RKO (cell line): ENCODE measurements at regions not wholly inside any gene's neighbourhood (a gene's known extent, or its start where the extent isn't known, plus 50 kb on each side); places are given as distances from the start of the nearest gene placed in this dataset.
A peak's percentile ranks its signal among the peaks of the same experiment; 100 is the strongest.

Experiments used
- DNase-seq: peaks from one replicate; pipeline ENCODE4 v3.0.0-alpha.2; 2016; ENCODE audit warnings: low spot score

DNA sequence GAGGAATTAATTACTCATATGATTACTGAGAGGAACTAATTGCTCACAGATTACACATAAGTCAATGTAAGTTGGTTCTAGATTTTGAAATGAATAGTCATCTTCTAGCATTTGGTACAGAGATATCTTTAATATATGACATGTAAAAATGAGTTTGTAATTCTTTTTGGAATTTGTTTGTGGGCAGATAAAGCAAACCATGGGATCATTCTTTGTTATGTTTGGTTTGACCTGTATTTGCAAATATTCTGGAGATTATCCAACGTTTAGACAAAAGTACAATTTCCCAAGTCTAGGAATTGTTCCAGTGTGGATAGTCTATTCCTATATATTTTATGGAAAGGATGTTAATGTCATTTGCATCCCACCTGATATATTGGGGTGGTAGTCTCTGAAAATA is 309.6 kb upstream of the EDNRB start:
- no peak for DNase-seq

DNA sequence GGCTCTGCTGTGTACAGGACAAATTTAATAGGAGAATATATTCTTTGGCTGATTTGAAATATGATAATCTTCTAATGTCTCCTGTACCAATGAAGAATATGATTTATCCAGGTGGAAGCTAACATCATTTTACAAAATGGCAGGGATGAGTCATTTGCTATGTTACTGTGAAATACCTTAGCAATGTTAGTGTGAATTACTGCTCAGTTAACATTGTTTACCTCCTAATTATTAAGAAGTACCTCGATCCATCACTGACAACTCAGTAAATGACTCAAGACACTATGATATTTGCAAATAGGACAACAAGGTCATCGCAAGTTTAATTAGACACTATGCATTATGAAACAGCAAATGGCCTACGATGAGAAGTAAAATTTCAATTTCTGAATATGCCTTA is 309.1 kb upstream of the EDNRB start:
- DNase-seq: no peak

DNA sequence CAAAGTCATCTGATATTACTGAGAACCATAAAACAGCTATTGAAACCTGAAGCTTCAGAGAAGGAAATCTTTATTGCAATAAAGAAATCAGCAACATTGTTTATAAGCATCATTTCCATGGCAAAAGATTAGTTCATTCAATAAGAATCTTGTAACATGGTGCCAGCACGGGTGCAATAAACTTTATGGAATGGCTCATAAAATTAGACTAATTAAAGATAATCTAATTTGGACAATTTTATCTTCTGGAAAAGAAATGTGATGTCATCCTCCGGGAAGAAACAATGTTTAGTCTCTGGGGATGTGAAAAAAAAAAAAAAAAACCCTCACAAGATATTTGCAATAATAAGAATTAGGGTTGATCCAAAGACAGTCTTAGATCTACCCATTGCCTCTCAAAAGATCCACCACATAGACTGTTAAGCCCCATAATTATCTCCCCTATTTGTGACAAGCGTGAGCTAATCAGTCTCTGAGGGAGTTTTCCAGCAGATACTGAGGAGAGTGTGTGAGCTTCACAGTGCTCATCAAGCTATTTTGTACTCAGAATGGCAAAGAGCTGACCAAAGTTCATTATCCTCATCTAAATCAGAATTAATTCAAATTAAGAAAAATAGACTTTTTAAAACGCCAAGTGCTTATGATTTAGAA is 297.0 kb upstream of the EDNRB start:
- no peak for DNase-seq

DNA sequence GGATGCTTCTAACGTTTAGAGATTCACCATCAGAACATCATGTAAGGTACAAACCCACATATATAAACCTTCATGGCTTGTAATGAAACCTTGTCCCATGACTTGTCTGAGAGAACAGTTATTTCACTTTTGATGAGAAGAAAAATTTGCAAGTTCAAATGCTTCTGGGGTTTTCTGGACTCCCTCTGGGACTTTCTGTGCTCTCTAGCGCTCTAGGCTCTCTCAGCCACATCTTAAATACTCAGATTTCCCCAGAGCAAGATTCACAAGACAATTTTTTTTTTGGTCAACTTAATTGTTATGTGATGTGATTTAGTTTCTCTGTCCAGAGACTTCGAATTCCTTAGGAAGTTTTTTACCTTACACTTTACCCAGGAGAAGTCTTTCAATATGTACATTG is 282.8 kb upstream of the EDNRB start:
- DNase-seq: no peak

DNA sequence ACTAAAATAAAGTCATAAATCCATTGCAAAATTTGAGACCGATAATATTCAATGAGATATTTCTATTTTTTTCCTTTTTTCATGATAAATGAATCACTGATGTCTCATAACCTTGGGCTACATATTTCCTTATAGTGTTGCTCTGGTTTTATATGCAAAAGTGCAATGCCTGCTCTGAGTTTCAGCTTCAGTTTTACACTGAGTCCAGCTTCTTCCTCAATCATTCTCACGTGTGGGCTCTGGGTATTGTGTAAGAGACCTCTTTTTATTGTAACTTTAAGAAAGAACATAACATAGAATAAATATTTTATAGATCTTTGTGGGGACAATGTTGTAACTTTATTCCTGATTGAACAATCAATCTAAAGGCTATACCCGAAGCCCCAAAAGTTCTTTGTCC is 280.2 kb upstream of the EDNRB start:
- DNase-seq: no peak

DNA sequence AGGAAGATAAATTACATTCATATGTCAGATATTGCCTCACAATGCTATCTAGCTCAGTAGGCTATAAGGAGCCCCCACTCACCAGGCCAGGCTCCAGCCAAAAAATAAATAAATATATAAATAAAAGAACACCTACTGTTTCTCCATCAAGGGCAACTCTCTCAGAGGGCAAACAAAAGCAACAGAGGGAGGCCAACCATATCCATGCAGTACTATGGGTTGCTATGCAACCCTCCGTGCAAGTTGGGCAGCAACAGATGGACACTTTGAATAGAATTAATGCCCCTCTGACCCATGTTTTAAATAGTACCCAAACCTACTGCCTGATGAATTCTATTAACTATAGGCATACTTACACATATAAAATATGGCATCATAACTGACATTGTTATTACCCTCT is 279.8 kb upstream of the EDNRB start:
- no peak for DNase-seq

DNA sequence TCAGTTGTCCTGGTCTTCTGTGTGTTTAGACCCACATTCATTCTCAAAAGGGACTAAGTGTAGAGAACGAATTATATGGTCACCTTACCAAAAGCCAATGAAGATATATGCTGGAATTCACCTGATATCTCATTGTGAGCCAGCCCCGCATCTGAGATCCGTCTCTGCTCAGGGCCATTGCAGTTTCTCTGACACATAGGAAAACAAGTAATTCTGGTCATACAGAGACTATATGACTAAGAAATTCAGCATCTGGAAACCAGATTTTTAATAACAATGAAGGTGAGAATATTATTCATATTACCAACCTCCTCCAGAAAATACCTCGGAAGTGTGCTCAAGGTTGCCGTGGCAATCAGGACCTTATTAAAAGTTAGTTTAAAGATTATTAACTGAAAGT is 278.6 kb upstream of the EDNRB start:
- no peak for DNase-seq

DNA sequence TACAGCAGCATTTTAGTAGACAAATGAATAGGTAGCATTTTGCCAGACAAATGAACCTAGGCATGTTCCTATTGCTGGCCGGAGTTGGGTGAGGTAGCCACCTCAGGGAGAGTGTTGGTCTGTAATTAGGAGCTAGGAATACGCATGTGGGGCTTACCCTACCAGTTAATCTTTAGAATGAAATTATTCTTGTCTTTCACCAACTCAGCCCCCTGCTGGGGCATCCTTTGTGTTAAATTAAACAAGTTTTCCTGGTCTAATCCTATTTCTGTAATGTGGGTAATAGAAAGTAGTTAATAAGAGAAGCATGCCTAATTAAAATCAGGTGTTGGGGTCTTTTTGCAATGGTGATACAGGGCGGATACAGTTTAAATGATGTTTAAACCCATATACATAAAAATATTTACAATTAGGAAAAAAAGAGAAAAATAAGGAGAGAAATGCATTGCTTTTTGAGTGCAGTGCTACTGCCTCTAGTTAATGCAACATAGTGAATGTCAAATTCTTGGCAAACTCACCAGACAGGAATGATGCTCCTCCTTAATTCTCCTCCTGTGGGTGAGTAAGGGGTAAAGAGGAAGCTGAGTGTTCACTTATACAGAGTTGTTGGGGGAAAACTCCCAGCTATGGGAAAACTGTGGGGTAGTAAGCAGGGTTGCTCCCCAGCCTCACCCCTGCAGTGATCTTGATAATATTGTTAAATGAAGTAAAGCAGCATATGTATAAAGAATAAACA is 276.4 kb upstream of the EDNRB start:
- DNase-seq: no peak

DNA sequence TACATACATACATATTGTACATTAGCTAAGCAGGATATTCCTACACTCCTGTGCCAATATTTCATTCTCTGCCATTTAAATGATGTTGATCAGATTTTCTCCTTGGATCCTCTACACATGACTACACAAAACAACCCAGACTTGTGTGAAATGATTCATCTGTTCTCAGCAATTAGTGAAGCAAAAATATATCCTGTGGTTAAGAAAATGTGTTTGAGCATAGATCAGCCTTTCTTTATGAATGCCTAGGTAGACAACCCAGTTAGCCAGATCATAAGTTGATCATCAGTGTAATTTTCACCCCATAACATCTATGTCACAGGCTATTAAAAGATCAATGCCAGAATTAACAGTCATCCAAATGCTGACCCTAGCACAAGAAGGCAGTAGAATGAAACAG is 275.2 kb upstream of the EDNRB start:
- DNase-seq: no peak

DNA sequence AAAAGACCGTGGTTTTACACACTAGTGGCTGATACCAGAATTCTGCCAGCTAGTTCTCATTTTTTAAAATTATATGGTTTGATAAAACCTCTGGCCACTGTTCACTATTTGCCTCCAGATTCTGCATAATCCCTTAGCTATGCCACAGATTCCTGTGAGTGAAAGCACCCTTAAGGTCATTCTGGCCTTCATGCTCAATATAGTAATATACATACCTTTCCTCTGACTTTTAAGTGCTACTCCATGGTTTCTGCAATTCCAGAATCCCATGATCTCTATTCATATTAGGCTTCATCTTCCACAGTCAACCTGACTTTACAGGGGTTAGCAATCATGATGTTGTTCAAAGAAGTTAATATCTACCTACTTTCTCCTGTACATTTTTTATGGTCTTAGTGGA is 274.1 kb upstream of the EDNRB start:
- no peak for DNase-seq

DNA sequence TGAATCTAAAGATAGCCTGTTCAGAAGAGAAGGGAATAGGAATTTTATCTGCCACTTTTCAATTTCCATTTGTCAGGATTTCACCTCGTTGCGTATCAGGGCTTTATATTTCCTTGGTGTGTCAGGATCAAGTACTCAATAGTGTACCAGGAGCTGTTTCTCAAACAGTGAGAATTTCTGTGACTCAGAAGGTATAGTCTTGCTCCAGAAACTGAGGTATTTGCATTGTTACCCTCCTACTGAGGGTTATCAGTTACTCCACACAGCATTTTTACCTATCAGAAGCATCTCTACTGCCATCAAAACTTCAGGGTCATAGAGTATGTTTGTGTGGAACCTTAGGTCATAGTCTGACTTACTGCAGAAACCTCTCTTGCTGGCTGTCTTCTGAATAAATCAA is 271.7 kb upstream of the EDNRB start:
- no peak for DNase-seq

DNA sequence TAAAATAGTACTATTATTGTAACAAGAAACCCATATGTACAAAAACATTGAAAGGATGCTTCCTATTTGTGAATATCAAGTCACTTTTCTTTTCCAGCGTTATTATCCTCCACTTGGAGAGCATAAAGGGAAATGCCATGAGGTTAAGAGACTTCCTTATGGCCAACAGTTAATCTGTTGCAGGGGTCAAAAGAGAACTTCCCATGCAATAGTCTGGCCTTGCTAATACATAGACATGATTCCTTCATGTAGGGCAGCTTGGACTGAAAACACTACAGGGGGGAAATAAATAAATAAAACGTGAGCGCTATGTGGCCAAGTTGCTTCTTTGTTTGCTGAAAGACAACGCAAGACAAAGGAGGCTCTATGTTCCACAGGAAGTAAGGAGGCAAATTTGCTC is 269.1 kb upstream of the EDNRB start:
- no peak for DNase-seq

DNA sequence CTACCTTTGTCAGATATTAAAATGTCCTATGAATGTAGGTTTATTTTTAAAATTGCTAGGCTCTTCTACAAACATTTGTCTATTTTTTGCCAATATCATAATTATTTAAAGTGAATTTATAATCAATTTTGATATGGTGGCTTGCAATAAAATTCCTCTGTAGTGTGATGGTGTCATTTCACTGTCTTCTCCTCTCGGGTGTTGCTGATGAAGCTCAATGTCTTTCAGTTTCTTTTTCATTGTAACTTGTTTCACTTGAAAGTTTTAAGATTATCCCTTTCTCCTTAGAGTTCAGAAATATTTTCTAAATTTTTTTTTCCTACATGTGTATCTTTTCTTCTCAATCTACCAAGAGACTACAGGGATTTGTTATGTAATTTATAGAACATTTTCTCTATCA is 267.1 kb upstream of the EDNRB start:
- DNase-seq: no peak

DNA sequence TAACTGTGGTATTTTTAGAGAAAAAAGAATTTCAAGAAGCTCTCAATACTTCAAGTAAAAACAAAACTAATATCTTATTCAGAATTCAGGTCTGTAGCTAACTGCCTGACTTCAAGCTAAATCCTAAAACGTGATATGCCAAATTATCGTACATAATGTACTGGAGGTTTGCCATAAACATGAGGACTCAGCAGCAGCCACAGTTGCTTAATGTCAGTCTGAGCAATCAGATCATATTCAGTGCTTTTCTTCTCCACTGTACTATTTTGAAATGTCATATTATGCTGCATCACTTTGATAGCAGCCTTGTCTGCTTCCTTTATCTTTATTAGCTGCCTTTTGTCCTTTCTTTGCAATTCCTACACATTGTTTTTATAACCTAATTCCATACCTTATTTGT is 265.1 kb upstream of the EDNRB start:
- DNase-seq: no peak

DNA sequence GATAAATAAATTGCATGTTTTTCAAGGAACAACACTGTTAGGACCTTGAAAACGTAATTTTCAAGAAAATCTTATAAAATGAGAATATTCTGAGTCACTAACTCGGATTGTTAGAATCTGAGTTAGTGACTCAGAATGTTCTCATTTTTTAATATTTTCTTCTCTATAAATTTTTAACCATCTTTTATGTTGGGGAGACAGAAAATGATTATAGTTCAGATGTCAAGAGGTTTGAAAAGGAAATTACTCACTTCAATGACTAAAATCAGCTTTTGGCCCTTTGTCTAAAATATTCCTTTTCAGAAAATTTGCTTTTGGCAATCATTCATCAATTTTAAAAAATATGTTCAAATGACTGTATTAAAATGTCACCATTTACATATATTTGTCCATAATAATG is 264.2 kb upstream of the EDNRB start:
- DNase-seq: no peak

DNA sequence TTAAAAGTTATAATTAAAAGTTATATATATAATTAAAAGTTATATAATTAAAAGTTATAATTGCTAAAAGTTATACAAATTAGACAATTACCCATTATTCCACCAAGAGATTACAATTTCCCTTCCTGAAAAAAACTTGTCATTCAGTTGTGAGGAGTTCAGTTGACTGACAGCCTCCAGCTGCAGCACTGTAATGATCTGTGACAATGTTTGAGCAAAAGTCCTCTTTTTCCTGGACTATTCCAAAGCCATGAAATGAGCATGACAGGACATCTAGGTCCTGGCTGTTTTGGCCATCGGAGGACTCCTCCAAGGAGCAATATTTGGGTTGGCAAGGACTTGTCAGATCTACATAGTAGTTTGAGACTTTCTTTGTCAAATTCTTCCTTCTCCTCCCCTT is 258.7 kb upstream of the EDNRB start:
- no peak for DNase-seq

DNA sequence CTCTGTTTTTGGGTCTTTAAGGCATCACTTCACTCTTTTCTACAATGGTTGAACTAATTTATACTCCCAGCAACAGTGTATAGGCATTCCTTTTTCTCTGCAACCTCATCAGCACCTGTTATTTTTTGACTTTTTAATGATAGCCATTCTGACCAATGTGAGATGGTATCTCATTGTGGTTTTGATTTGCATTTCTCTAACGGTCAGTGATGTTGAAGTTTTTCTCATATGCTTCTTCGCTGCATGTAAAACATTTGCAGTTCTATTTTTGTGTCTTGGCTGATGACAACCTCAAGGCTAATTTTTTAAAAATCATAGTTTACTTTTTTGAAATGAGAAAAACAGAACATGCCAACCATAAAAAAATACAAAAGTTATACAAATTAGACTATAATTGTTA is 258.2 kb upstream of the EDNRB start:
- no peak for DNase-seq

DNA sequence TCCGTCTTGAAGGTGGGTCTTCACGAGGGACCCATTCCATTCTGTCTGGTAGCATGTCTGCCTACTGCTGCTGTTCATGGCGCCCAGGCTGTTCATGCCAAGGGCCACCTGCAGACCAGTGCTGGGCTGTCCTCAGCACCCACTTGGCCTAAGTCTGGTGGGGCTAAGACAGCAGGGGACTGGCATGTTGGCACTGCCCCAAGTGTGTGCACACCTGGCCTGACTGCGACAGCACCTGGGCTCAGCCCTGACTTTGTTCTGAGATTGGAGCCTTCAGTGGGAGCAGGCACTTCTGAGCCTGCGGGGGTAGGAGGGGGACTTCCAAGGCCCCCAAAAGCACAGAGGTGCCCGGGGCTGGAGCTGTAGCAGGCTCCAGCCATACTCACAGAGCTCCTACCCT is 250.8 kb upstream of the EDNRB start:
- no peak for DNase-seq

DNA sequence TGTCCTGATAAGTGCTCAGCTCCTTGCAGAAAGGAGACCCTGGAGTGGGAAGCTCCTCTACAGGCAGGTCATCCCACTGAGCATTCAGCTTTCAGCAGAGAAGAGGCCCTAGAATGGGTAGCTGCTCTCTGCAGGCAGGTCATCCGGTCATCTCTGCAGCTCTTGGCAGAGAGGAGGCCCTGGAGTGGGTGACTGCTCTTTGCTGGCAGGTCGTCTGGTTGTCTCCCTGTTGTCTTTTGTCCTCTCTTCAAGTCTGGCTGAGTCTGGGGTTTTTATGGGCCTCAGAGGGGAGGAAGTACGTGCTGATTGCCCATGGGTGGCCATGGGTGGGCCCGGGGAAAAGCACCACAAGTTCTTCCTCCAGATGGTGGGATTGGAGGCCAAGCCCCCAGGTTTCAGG is 250.3 kb upstream of the EDNRB start:
- no peak for DNase-seq

DNA sequence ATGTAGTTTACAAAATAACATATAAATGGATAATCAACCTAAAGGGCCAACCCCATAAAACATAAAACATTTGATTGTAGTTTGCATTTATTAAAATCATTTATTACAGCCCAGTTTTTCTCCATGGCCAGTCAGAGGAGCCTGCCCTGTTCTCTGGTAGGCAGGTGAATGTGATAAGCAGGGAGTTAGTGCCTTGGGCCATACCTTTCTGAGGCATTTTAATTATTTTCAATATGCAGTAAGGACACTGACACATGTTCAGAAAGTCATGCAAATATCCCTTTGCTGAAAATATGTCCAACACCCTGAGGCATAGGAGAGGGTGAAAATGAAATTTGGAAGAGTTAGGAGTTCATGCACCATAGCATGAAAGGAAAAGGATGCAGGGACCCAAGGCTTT is 242.6 kb upstream of the EDNRB start:
- DNase-seq: no peak

DNA sequence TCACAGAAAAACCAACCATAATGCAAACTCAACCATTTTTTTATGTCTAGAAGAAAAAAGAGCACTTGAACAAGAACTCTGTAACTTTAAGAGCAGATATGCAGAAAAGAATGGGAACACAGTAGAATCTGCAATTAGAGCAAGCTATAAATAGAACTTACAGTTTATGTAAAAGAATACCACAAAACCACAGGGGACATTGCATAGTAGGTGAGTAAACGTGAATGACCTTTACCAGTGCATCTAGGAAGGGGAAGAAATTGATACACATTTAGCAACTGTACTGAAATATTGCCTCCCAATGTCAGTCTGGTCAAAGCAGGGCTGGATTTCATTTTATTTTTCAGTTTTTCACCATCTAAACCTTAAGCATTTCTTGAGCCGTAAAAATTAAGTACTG is 242.2 kb upstream of the EDNRB start:
- DNase-seq: no peak

DNA sequence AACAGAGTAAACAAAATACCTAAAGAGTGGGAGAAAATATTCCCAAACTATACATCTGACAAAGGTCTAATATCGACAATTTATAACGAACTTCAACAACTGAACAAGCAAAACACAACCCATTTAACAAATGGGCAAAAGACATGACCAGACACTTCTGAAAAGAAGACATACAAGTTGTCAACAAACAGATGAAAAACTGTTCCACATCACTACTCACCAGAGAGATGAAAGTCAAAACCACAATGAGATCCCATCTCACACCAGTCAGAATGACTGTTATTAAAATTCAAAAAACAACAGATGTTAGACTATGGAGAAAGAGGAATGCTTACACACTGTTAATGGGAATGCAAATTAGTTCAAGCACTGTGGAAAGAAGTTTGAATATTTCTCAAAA is 233.8 kb upstream of the EDNRB start:
- DNase-seq: no peak

DNA sequence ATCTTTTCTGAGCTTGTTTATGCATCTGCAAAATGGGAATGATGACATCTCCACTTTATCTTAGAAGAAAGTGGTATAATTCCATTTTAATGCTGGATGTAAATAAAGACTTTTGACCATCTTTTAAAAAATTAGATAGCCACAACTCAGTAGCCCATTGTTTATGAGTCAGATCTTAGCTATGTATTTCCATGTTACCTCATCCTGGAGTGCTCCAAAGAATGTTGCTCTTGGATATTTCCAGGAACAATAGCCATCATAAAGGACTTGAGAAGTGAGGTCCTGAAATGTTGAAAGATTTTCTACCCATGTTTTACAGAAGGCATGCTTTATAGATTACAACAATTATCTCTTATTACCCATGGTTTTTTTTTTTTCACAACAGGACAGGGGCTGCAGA is 229.3 kb upstream of the EDNRB start:
- peak; percentile 25 for DNase-seq

DNA sequence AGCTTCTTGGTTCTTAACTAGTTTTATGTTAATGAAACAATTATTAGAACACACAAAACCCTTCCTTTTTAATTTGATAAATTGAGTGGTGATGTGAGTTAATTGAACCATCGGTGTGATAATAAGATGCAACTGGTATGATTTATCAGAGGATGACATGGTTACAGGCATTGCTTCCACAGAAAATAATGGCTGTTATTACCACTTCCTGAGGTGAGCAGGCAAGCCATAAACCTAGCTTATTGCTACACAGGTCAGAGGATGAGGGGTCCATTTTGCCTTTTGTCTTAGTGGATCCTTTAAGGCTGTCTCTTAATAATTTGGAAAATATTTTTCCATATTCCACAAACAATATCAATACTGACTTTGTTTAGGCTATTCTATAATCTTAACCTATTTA is 226.6 kb upstream of the EDNRB start:
- no peak for DNase-seq
